PC-3 (cell line): ENCODE measurements at regions not wholly inside any gene's neighbourhood (a gene's known extent, or its start where the extent isn't known, plus 50 kb on each side); places are given as distances from the start of the nearest gene placed in this dataset.

ENCODE experiments used
- ATAC-seq: fragments of 200-7000 bp; cut with Tn5 transposase; 2 replicates; pipeline ENCODE4 v1.9.1; 2020; ENCODE audit warnings: mild to moderate bottlenecking, moderate library complexity
- BruUV-seq: library from RNA; stranded (reverse); fragments of 400-500 nt; replicated peaks from 2 replicates; lab custom pipeline; 2021; lab: Mats Ljungman, UMichigan
- CTCF ChIA-PET: fragments of 300-600 bp; sonication (Branson Sonifier 250); formaldehyde crosslinking; loops from one replicate; lab custom pipeline; 2022; ENCODE audit warnings: antibody characterized with exemption; lab: Charles Lee
- POLR2A ChIA-PET: fragments of 300-600 bp; sonication (Branson Sonifier 250); formaldehyde crosslinking; loops from one replicate; lab custom pipeline; 2022; ENCODE audit warnings: antibody characterized with exemption; ENCODE audit not compliant: unreplicated experiment; lab: Charles Lee
- DNase-seq: peaks from one replicate; pipeline ENCODE4 v3.0.0-alpha.2; 2015
- H2AFZ ChIP-seq: fragments of 300-600 bp; sonication (generic); 2 replicates; pipeline ENCODE4 v1.6.0; 2016; ENCODE audit warnings: antibody characterized with exemption, low read length
- H3F3A ChIP-seq: fragments of 300-600 bp; sonication (generic); one replicate; pipeline ENCODE4 v1.6.0; 2017; ENCODE audit warnings: antibody characterized with exemption, low read length, control low read depth, mild to moderate bottlenecking; ENCODE audit not compliant: unreplicated experiment
- H3K27ac ChIP-seq: fragments of 300-600 bp; sonication (generic); 2 replicates; pipeline ENCODE4 v1.5.1; 2016; ENCODE audit warnings: mild to moderate bottlenecking, low read length
- H3K27me3 ChIP-seq: fragments of 300-600 bp; sonication (generic); 2 replicates; pipeline ENCODE4 v1.6.1; 2016; ENCODE audit warnings: low read length, mixed read lengths
- H3K36me3 ChIP-seq: fragments of 300-600 bp; sonication (generic); 2 replicates; pipeline ENCODE4 v1.6.1; 2016; ENCODE audit warnings: low read depth, mixed run types, low read length, mixed read lengths
- H3K4me1 ChIP-seq: fragments of 300-600 bp; sonication (generic); 2 replicates; pipeline ENCODE4 v1.5.1; 2016; ENCODE audit warnings: low read length; ENCODE audit not compliant: insufficient read depth
- H3K4me2 ChIP-seq: fragments of 300-600 bp; sonication (generic); 2 replicates; pipeline ENCODE4 v1.6.0; 2016; ENCODE audit warnings: low read length
- H3K4me3 ChIP-seq: fragments of 300-600 bp; sonication (generic); 2 replicates; pipeline ENCODE4 v1.5.1; 2016; ENCODE audit warnings: mild to moderate bottlenecking, low read length, mixed read lengths
- H3K79me2 ChIP-seq: fragments of 300-600 bp; sonication (generic); 2 replicates; pipeline ENCODE4 v1.6.1; 2017; ENCODE audit warnings: low read length, mixed read lengths
- H3K9ac ChIP-seq: fragments of 300-600 bp; sonication (generic); 2 replicates; pipeline ENCODE4 v1.6.0; 2016; ENCODE audit warnings: mild to moderate bottlenecking, low read length
- H3K9me2 ChIP-seq: fragments of 300-600 bp; sonication (generic); replicated peaks from 2 replicates; pipeline ENCODE4 v1.6.1; 2016; ENCODE audit warnings: mixed run types, low read length, mixed read lengths
- H3K9me3 ChIP-seq: fragments of 300-600 bp; sonication (generic); 2 replicates; pipeline ENCODE4 v1.6.1; 2016; ENCODE audit warnings: low read length, mixed read lengths
- H4K20me1 ChIP-seq: fragments of 300-600 bp; sonication (generic); 2 replicates; pipeline ENCODE4 v1.6.1; 2016; ENCODE audit warnings: low read length, mixed read lengths
- EZH2 ChIP-seq: fragments of 300-600 bp; sonication (generic); IDR thresholded peaks from one replicate; pipeline ENCODE4 v1.6.1; 2017; ENCODE audit warnings: antibody characterized with exemption, mild to moderate bottlenecking, low read length; ENCODE audit not compliant: unreplicated experiment
- EZH2phosphoT487 ChIP-seq: fragments of 300-600 bp; sonication (generic); IDR thresholded peaks from 2 replicates; pipeline ENCODE4 v1.6.1; 2018; ENCODE audit warnings: mild to moderate bottlenecking, antibody characterized with exemption, low read length, borderline replicate concordance
- intact Hi-C: fragments of 100-400 bp; cut with micrococcal nuclease; formaldehyde crosslinking; loops from 2 replicates; pipeline ENCODE4 v1.9.0; 2023
- TF ChIP-seq, protein P1 (sequence below): fragments of 300-600 bp; sonication (generic); conservative IDR thresholded peaks from 2 replicates; pipeline ENCODE4 v1.5.1; 2017; ENCODE audit warnings: antibody characterized with exemption, low read depth, mild to moderate bottlenecking, low read length

- TF ChIP-seq, protein P1, sequence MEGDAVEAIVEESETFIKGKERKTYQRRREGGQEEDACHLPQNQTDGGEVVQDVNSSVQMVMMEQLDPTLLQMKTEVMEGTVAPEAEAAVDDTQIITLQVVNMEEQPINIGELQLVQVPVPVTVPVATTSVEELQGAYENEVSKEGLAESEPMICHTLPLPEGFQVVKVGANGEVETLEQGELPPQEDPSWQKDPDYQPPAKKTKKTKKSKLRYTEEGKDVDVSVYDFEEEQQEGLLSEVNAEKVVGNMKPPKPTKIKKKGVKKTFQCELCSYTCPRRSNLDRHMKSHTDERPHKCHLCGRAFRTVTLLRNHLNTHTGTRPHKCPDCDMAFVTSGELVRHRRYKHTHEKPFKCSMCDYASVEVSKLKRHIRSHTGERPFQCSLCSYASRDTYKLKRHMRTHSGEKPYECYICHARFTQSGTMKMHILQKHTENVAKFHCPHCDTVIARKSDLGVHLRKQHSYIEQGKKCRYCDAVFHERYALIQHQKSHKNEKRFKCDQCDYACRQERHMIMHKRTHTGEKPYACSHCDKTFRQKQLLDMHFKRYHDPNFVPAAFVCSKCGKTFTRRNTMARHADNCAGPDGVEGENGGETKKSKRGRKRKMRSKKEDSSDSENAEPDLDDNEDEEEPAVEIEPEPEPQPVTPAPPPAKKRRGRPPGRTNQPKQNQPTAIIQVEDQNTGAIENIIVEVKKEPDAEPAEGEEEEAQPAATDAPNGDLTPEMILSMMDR, result no peak
- Histone ChIP-seq H2AFZ (no peak overlapping the region), H3K36me3 (no peaks in the 10 kb centered on the region), H3K27me3 (0 out of 2 replicates have a peak, but pooled peaks cover 7% of the 10 kb centered on the region), H3K4me1 (no peaks in the 10 kb centered on the region), H3K4me3 (no peak overlapping the region), H3K4me2 (no peak overlapping the region), H3K27ac (no peak overlapping the region), H3K9me3 (no peaks in the 10 kb centered on the region), H4K20me1 (no peaks in the 10 kb centered on the region), H3K9ac (no peak overlapping the region), H3F3A (no peaks in the 10 kb centered on the region), H3K9me2 (no peaks in the 10 kb centered on the region), H3K79me2 (no peaks in the 10 kb centered on the region)
- ATAC-seq (no peak), DNase-seq (no peak)
- no TSS peak for BruUV-seq
- ChIA-PET CTCF (no interaction called here), POLR2A (no interaction called here)
- intact Hi-C loops, result no loop called here
Observed at GRCh38 chr6:163774485-163774884, 360.0 kb downstream of the QKI start.

GRCh38 chr6:163773646-163774045, 359.1 kb downstream of the QKI start:
- TF ChIP-seq, protein P1, result no peak
- TF ChIP-seq EZH2phosphoT487 (no peak), EZH2 (no peak)
- Histone ChIP-seq H4K20me1 (no peaks in the 10 kb centered on the region), H3K9me2 (no peaks in the 10 kb centered on the region), H3K4me3 (no peak overlapping the region), H3K9me3 (no peaks in the 10 kb centered on the region), H3K27me3 (0 out of 2 replicates have a peak, but pooled peaks cover 7% of the 10 kb centered on the region), H3K4me2 (no peak overlapping the region), H2AFZ (no peak overlapping the region), H3K79me2 (no peaks in the 10 kb centered on the region), H3K36me3 (no peaks in the 10 kb centered on the region), H3K4me1 (no peaks in the 10 kb centered on the region), H3K9ac (no peak overlapping the region), H3F3A (no peaks in the 10 kb centered on the region), H3K27ac (no peak overlapping the region)
- ChIA-PET POLR2A (no interaction called here), CTCF (no interaction called here)
- ATAC-seq (no peak), DNase-seq (no peak)
- BruUV-seq, result no TSS peak
- intact Hi-C loops, result no loop called here

DNA sequence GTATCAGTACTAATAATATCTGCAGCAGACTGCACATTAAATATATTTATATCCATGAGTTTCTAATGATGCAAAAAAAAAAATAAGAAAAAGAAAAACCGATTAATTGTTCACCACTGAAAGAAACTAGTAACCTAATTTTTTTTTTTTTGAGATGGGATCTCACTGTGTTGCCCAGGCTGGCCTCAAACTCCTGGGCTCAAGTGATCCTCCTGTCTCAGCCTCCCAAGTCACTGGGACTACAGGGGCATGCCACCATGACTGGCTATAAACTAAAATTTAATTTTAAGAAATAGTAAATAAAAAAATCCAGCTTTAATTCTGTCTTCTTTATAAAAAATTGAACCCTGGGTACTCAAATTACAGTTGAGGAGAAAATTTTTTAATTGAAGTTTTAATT, 358.2 kb downstream of the QKI start:
- no peak for ATAC-seq
- TF ChIP-seq EZH2phosphoT487, result no peak
- TF ChIP-seq, protein P1, result no peak
- no peak for TF ChIP-seq EZH2
- no peak overlapping the region for H2AFZ ChIP-seq

More for the DNA sequence above, 358.2 kb downstream of the QKI start:
- DNase-seq, result no peak
- H3K36me3 ChIP-seq, result no peaks in the 10 kb centered on the region
- ChIA-PET CTCF (no interaction called here), POLR2A (no interaction called here)
- no peak overlapping the region for H3K4me3 ChIP-seq
- H4K20me1 ChIP-seq, result no peaks in the 10 kb centered on the region
- H3K9me3 ChIP-seq, result no peaks in the 10 kb centered on the region
- no peaks in the 10 kb centered on the region for H3K79me2 ChIP-seq
- intact Hi-C loops, result no loop called here
- no peaks in the 10 kb centered on the region for H3F3A ChIP-seq
- no peaks in the 10 kb centered on the region for H3K27me3 ChIP-seq
- H3K4me2 ChIP-seq, result no peak overlapping the region
- H3K9ac ChIP-seq, result no peak overlapping the region
- H3K27ac ChIP-seq, result no peak overlapping the region
- no TSS peak for BruUV-seq
- no peaks in the 10 kb centered on the region for H3K9me2 ChIP-seq
- no peaks in the 10 kb centered on the region for H3K4me1 ChIP-seq
